ENCODE measurements at regions not wholly inside any gene's neighbourhood (a gene's known extent, or its start where the extent isn't known, plus 50 kb on each side); places are given as distances from the start of the nearest gene placed in this dataset.

DNA sequence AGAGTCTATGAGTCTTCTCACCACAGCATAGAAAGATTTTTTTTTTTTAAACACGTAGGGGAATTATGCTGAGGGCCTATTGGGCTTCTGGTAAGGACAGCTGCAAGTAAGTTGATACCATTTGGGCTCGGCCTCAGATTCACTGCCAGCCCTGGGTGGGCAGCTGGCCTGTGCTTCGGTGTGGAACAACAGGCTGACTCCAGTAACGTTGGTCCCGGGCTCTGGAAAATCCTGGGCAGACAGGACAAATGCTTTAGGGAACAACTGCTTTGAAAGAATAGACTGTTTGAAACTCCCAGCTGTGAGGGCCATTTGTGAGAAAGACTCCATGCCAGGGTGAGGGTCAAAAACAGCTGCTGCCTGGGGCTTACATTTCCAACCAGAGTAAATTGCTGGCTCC, 366.5 kb downstream of the QKI start:
- H3K27ac Mint-ChIP-seq, result no peak overlapping the region
- peaks cover 1% of the 10 kb centered on the region for H3K36me3 Mint-ChIP-seq (ENCODE audit: low read depth)
- peaks cover 6% of the 10 kb centered on the region for H3K4me1 Mint-ChIP-seq (ENCODE audit: low read depth)
- no peaks in the 10 kb centered on the region for H3K9me3 Mint-ChIP-seq
- H3K27me3 Mint-ChIP-seq (ENCODE audit: low read depth), result peaks cover 8% of the 10 kb centered on the region
- no peak overlapping the region for H3K4me3 Mint-ChIP-seq

DNA sequence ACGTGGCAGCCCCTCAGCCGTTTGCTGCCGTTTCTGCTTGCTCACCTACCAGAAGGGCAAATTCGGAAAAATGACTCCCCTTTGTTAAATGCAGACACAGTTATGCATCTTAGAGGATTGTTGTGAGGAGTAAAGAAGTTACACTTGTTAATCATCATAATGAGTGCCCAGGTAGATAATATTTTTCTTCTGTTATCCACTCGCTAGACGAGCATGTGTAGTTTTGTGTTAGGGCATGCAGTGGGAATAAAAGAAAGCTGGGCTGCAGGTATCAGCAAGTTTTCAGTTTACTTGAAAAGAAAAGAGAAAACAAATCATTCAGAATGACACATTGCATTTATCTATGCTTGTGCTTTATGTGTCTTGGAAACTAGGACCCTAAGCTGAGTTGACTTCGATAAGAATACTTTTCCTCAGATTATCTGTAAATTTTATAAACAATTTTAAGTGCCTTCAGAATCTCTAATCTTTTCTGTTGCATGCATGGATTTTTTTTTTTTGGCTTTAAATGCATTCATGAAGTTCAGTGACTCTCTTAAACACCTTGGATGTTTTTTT, 365.3 kb downstream of the QKI start:
- no peak overlapping the region for H3K4me3 Mint-ChIP-seq
- H3K27me3 Mint-ChIP-seq (ENCODE audit: low read depth), result peaks cover 8% of the 10 kb centered on the region
- no peak overlapping the region for H3K27ac Mint-ChIP-seq
- H3K4me1 Mint-ChIP-seq (ENCODE audit: low read depth), result peaks cover 6% of the 10 kb centered on the region
- H3K9me3 Mint-ChIP-seq, result no peaks in the 10 kb centered on the region
- H3K36me3 Mint-ChIP-seq (ENCODE audit: low read depth), result peaks cover 1% of the 10 kb centered on the region

DNA sequence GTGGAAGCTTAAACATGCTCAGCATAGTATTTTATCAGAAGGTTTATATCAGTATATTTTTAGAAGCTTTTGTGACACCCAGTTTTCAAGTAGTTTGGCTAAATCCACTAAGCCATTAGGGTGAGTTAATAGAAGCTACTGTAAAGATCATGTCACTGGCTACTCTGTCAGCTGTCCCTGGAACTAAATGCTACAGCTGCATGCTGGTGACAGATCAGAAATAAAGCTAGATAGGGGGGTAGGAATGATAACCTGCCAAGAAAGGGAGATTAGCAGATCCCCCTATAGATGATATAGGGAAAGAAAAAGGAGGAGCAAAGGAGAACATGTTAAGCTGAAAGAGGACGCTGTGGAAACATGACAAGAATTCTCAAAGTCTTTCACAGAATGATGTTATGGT, 363.2 kb downstream of the QKI start:
- Mint-ChIP-seq H3K27ac (no peak overlapping the region), H3K27me3 (ENCODE audit: low read depth) (peaks cover 8% of the 10 kb centered on the region), H3K4me3 (no peak overlapping the region), H3K9me3 (no peaks in the 10 kb centered on the region), H3K36me3 (ENCODE audit: low read depth) (peaks cover under 1% of the 10 kb centered on the region), H3K4me1 (ENCODE audit: low read depth) (peaks cover 4% of the 10 kb centered on the region)

DNA sequence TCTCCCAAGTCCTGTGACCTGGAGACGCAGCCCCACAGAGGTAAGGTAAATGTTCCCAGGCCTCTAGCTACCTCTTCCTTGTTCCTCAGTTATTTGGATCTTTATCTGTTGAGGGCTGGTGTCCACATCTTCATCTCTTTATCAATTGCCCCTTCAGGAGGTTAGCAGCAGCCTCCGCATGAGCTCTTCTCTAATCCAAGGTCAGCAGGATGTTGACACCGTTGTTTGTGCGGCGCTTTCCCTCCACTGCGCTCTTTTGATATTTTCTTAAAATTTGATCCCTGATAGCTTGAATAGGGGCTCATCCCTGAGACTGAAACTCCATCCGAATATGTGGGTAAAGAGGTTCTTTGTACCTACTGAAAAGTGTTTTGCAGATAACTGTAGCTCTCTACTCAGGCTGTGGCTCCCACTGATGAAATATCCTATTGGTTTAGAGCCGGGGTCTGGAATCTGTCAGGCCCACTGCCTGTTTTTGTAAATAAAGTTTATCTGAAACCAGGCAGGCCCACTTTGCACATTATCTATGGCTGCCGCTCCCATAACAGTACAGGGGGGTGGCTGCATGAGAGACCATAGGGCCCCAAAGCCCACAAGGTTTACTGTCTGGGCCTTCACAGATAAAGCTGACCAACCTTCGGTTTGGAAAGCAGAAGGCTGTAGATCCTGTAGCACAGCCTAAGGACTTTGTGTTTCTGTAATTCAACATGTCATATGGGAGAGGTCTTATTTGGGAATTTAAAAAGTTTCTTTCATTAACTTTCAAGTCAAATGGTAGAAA, 362.6 kb downstream of the QKI start:
- Mint-ChIP-seq H3K36me3 (ENCODE audit: low read depth) (no peaks in the 10 kb centered on the region), H3K4me3 (no peak overlapping the region), H3K27ac (peak overlapping the region; percentile 37), H3K4me1 (ENCODE audit: low read depth) (no peaks in the 10 kb centered on the region), H3K9me3 (no peaks in the 10 kb centered on the region), H3K27me3 (ENCODE audit: low read depth) (peaks cover 8% of the 10 kb centered on the region)

DNA sequence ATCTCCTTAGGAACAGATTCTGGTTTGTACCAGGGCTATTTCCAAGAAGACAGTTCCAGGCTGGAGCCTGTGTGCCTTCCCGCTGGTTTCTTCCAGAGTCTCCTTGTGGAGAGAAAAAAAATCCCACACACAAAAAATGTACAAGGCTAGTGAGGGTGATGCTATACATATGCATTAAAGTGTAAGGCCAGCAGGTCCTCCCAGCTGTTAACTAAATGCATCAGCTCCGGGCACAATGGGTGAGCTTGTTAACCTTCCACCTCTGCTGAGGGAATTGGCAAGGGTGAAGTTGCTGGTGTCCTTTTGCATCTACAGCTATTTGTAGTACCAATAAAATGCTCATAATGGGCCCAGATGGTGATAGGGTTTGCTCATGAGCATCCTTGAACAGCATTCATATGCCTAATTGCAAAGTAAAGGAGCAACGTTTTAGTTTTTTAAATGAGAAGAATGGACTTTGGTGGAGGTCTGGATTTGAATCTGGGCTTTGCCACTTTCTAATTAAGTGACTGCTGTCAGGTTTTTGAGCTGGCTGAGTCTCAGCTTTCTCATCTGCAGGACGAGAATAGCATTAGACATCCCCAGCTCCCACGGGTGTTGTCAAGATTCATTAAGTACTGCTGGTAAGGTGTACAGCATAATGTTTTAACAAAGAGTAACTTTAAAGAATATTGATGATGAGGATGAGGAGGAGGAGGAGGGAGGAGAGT, 361.8 kb downstream of the QKI start:
- H3K36me3 Mint-ChIP-seq (ENCODE audit: low read depth), result no peaks in the 10 kb centered on the region
- H3K9me3 Mint-ChIP-seq, result no peaks in the 10 kb centered on the region
- no peak overlapping the region for H3K4me3 Mint-ChIP-seq
- no peaks in the 10 kb centered on the region for H3K4me1 Mint-ChIP-seq (ENCODE audit: low read depth)
- H3K27ac Mint-ChIP-seq, result no peak overlapping the region
- H3K27me3 Mint-ChIP-seq (ENCODE audit: low read depth), result peaks cover 8% of the 10 kb centered on the region

DNA sequence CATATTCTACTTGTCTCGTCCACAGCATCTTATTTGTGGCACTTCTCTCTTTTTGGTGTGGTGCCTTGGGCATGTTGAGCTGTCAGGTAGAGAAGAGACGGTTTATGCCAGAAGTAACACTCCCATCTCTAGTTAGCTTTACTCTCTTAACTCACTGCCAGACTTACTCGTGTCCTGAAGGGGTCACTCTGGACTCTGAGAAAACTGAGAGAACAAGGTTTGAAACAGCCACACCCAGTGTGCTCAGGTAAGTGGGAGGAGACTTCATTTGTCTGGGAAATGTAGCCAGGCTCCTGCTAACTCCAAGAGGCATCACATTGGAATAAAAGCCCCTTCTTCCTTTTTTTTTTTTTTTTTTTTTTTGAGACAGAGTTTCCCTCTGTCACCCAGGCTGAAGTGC, 360.8 kb downstream of the QKI start:
- H3K27me3 Mint-ChIP-seq (ENCODE audit: low read depth), result peaks cover 11% of the 10 kb centered on the region
- H3K9me3 Mint-ChIP-seq, result no peaks in the 10 kb centered on the region
- H3K4me3 Mint-ChIP-seq, result no peak overlapping the region
- no peaks in the 10 kb centered on the region for H3K4me1 Mint-ChIP-seq (ENCODE audit: low read depth)
- no peak overlapping the region for H3K27ac Mint-ChIP-seq
- H3K36me3 Mint-ChIP-seq (ENCODE audit: low read depth), result no peaks in the 10 kb centered on the region

DNA sequence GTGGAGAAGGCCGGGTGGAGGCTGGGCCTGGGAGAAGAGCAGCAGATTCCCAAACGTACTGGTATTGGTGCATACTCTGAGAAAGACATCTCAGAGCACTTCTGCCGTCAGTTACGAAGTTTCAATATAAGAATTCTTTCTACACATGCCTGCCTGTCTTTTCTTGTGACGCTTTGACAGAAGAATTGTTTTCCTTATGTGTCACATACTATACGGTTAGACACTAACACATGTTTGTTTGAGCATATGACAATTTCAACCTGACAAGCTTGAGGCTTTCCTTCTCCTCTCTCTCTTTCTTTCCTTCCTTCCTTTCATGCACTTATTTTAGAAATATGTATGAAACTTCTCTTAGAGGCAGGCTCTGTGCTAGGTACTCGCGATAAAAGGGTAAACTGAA, 360.0 kb downstream of the QKI start:
- Mint-ChIP-seq H3K27me3 (ENCODE audit: low read depth) (peaks cover 17% of the 10 kb centered on the region), H3K4me3 (no peak overlapping the region)

DNA sequence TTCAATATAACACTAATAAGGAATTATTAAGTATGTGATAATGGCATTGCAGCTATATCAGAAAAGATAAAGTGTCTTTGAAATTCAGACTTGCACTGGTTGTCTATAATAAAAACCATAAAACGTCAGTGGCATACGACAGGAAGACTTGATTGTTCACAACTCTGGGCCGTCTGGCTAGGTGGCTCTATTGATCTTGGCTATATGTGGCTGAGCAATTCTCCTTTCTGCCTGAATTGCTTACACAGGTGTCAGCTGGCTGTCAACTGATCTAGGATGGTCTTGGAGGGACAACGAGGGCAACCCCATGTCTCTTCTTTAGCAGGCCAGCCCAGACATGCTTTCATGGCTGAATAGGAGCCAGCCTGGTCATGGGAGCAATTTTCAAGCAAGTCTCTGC, 359.1 kb downstream of the QKI start:
- Mint-ChIP-seq H3K36me3 (ENCODE audit: low read depth) (no peaks in the 10 kb centered on the region), H3K27ac (no peak overlapping the region), H3K9me3 (no peaks in the 10 kb centered on the region), H3K27me3 (ENCODE audit: low read depth) (peaks cover 16% of the 10 kb centered on the region), H3K4me3 (no peak overlapping the region), H3K4me1 (ENCODE audit: low read depth) (no peaks in the 10 kb centered on the region)

More for the DNA sequence above, 360.0 kb downstream of the QKI start:
- H3K4me1 Mint-ChIP-seq (ENCODE audit: low read depth), result no peaks in the 10 kb centered on the region
- no peaks in the 10 kb centered on the region for H3K36me3 Mint-ChIP-seq (ENCODE audit: low read depth)
- no peak overlapping the region for H3K27ac Mint-ChIP-seq
- H3K9me3 Mint-ChIP-seq, result no peaks in the 10 kb centered on the region

DNA sequence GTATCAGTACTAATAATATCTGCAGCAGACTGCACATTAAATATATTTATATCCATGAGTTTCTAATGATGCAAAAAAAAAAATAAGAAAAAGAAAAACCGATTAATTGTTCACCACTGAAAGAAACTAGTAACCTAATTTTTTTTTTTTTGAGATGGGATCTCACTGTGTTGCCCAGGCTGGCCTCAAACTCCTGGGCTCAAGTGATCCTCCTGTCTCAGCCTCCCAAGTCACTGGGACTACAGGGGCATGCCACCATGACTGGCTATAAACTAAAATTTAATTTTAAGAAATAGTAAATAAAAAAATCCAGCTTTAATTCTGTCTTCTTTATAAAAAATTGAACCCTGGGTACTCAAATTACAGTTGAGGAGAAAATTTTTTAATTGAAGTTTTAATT, 358.2 kb downstream of the QKI start:
- Mint-ChIP-seq H3K9me3 (no peaks in the 10 kb centered on the region), H3K36me3 (ENCODE audit: low read depth) (no peaks in the 10 kb centered on the region), H3K4me1 (ENCODE audit: low read depth) (no peaks in the 10 kb centered on the region), H3K4me3 (no peak overlapping the region), H3K27ac (no peak overlapping the region), H3K27me3 (ENCODE audit: low read depth) (peaks cover 12% of the 10 kb centered on the region)

DNA sequence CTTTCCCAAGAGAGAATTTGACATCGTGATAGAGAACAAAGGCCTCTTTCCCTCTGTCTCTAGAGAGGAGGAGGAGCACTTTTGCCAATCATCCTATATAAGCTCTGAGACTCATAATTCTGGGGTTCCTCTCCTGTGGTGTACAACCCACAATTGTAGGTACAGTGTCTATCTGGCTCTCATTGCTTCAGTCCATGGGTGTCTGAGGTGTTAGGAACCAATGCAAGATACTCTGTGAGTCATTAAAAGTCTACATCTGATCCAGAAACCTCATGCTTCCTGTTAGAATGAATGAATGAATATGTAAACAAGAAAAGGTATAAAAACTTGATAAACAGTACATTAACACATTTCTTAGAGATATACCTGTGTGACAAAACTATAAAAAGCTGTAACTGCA, 356.7 kb downstream of the QKI start:
- Mint-ChIP-seq H3K36me3 (ENCODE audit: low read depth) (no peaks in the 10 kb centered on the region), H3K9me3 (no peaks in the 10 kb centered on the region), H3K4me1 (ENCODE audit: low read depth) (peaks cover 3% of the 10 kb centered on the region), H3K4me3 (no peak overlapping the region), H3K27ac (no peak overlapping the region), H3K27me3 (ENCODE audit: low read depth) (peaks cover 12% of the 10 kb centered on the region)

DNA sequence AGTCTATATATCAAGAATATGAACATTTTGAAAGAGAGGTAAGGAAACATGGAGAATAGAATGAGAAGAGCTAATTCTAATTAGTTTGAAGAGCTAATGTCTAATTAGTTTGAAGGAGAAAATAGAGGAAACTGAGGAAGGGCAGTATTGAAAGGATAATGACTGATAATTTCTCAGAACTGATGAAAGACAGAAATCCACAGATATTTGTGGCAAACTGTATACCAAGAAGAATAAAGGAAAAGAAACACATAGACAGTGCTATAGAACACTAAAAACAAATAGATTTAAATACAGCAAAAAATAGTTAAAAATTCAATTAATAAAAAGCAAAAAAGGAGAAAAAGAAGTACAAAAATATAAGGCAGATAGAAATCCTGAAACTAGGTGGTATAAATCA, 354.4 kb downstream of the QKI start:
- peaks cover 5% of the 10 kb centered on the region for H3K4me1 Mint-ChIP-seq (ENCODE audit: low read depth)
- H3K36me3 Mint-ChIP-seq (ENCODE audit: low read depth), result no peaks in the 10 kb centered on the region
- H3K27ac Mint-ChIP-seq, result no peak overlapping the region
- H3K27me3 Mint-ChIP-seq (ENCODE audit: low read depth), result peaks cover 12% of the 10 kb centered on the region
- no peak overlapping the region for H3K4me3 Mint-ChIP-seq
- no peaks in the 10 kb centered on the region for H3K9me3 Mint-ChIP-seq

DNA sequence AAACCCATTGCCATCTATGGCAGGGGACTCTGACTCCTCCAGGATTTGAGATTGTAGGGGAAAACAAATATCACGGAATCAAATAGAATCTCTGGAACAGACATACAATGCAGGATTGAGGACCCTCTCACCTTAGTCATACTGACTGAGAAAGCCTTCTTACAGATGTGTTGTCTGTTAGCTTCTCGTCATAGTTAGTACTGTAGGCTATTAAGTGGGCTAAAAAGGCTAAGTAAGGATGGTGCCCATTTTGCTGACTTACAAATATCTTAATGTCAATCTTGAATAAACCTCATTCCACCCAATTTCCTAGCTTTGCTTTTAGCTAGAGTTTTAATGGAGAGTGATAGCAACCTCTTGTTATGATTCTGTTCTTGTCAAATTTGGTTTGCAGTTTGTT, 352.4 kb downstream of the QKI start:
- Mint-ChIP-seq H3K9me3 (no peaks in the 10 kb centered on the region), H3K27ac (no peak overlapping the region), H3K4me1 (ENCODE audit: low read depth) (peaks cover 5% of the 10 kb centered on the region), H3K36me3 (ENCODE audit: low read depth) (no peaks in the 10 kb centered on the region), H3K4me3 (no peak overlapping the region), H3K27me3 (ENCODE audit: low read depth) (peaks cover 12% of the 10 kb centered on the region)

DNA sequence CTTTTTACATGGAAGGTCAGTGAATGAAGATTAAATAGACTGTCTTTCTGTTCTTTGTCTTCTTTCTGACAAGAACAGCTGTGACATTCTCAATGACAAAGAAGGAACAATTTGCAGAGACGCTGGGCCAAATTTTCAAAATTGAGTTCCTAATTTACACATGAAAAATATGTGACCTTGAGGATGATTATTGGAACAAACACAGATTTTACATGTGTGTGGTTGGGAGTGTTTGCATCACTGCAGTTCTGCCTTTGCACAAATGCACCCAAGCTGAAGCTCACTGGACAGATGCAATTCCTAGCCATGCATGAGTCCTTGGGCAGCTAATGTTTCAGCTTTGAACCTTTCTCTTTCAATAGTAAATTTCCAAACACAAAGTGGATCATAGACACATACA, 350.8 kb downstream of the QKI start:
- Mint-ChIP-seq H3K9me3 (no peaks in the 10 kb centered on the region), H3K27ac (no peak overlapping the region), H3K4me1 (ENCODE audit: low read depth) (peaks cover 5% of the 10 kb centered on the region), H3K36me3 (ENCODE audit: low read depth) (no peaks in the 10 kb centered on the region), H3K4me3 (no peak overlapping the region), H3K27me3 (ENCODE audit: low read depth) (peaks cover 8% of the 10 kb centered on the region)

DNA sequence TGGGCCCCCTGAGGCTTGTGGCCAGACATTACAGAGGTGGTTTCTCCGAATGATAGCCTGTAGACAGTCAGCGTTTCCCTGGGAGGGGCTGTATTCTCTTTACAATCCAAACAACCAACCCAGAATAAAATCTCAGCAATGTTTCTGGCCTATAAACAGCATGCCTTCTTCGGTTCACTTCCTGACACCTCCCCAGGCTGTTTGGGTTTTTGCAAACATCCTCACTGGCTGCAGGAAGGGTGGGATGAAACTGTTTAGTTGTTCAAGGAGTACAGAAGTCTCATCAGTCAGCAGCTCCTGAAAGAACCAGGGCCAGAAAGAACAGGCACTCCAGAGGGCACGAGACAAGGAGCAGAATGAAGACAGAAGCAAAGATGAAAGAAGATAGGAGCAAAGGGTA, 350.0 kb downstream of the QKI start:
- Mint-ChIP-seq H3K4me3 (no peak overlapping the region), H3K27me3 (ENCODE audit: low read depth) (peaks cover 3% of the 10 kb centered on the region), H3K9me3 (no peaks in the 10 kb centered on the region), H3K36me3 (ENCODE audit: low read depth) (no peaks in the 10 kb centered on the region), H3K4me1 (ENCODE audit: low read depth) (peaks cover 5% of the 10 kb centered on the region), H3K27ac (no peak overlapping the region)

DNA sequence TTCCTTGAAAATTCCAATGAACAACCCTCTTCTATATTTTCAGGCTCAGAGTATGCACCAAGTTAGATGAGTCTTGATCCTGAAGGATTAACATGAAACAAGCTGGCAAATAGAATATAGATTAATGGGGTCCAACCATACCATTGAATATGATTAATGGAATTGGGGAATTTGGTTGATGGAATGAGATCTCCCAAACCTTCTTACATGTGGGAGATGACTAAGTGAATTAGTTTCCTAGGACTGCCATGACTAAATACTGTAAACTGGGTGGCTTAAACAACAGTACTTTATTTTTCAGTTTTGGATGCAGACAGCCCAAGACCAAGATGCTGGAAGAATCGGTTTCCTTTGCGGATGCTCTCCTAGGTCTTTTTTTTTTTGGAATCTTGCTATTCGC, 347.0 kb downstream of the QKI start:
- Mint-ChIP-seq H3K27me3 (ENCODE audit: low read depth) (peaks cover 5% of the 10 kb centered on the region), H3K9me3 (peaks cover 5% of the 10 kb centered on the region), H3K4me3 (no peak overlapping the region), H3K27ac (no peak overlapping the region), H3K36me3 (ENCODE audit: low read depth) (no peaks in the 10 kb centered on the region), H3K4me1 (ENCODE audit: low read depth) (peaks cover 5% of the 10 kb centered on the region)

All from T-helper 1 cell treated with Interleukin-12 subunit alpha and Interleukin-12 subunit beta and Interleukin-4 antibody, amounts not matched to agents 30 μg/mL and 1 μg/mL, for 36 hours (primary cell).